ENCODE measurements at regions not wholly inside any gene's neighbourhood (a gene's known extent, or its start where the extent isn't known, plus 50 kb on each side); places are given as distances from the start of the nearest gene placed in this dataset.

- TF ChIP-seq CTCF (IDR thresholded peaks at IDR 0.05; ENCODE audit: low read depth, low read length, poor library complexity, severe bottlenecking): no peak
- TF ChIP-seq EZH2phosphoT487 (IDR thresholded peaks at IDR 0.05; ENCODE audit: borderline replicate concordance, low read length): no peak
Measured at GRCh38 chr9:96086936-96087571, 211.6 kb downstream of the ERCC6L2 start.

Measured in DOHH2 (cell line).